ENCODE measurements at regions not wholly inside any gene's neighbourhood (a gene's known extent, or its start where the extent isn't known, plus 50 kb on each side); places are given as distances from the start of the nearest gene placed in this dataset.
"Not testable (repeated sequence)": the region's sequence is repeated elsewhere in the genome, so short reads cannot be mapped to it uniquely, and the experiment has no call there.

DNA sequence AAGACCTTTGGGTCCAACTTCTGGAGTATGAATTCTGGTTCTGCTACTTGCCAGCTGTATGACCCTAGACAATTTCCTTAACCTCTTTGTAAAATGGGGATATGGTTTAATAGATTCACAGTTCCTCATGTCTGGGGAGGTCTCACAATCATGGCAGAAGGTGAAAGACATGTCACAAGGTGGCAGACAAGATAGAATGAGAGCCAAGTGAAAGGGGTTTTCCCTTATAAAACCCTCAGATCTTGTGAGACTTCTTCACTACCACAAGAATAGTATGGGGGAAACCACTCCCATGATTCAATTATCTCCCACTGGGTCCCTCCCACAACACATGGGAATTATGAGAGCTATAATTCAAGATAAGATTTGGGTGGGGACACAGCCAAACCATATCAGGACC, 63.9 kb upstream of the NRIP1 start:
- TF ChIP-seq, protein P1, sequence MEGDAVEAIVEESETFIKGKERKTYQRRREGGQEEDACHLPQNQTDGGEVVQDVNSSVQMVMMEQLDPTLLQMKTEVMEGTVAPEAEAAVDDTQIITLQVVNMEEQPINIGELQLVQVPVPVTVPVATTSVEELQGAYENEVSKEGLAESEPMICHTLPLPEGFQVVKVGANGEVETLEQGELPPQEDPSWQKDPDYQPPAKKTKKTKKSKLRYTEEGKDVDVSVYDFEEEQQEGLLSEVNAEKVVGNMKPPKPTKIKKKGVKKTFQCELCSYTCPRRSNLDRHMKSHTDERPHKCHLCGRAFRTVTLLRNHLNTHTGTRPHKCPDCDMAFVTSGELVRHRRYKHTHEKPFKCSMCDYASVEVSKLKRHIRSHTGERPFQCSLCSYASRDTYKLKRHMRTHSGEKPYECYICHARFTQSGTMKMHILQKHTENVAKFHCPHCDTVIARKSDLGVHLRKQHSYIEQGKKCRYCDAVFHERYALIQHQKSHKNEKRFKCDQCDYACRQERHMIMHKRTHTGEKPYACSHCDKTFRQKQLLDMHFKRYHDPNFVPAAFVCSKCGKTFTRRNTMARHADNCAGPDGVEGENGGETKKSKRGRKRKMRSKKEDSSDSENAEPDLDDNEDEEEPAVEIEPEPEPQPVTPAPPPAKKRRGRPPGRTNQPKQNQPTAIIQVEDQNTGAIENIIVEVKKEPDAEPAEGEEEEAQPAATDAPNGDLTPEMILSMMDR (IDR thresholded peaks at IDR 0.05), result not testable (repeated sequence)
- not testable (repeated sequence) for TF ChIP-seq POLR2A, POLR2AphosphoS5 (IDR thresholded peaks at IDR 0.05)
